GM13977 (cell line): ENCODE measurements at regions not wholly inside any gene's neighbourhood (a gene's known extent, or its start where the extent isn't known, plus 50 kb on each side); places are given as distances from the start of the nearest gene placed in this dataset.

ENCODE experiments used
- DNase-seq: peaks from one replicate; pipeline ENCODE4 v3.0.0; 2012; ENCODE audit warnings: low spot score
- in situ Hi-C: fragments of 300-500 bp; cut with MboI; formaldehyde crosslinking; loops from one replicate; pipeline ENCODE4 v1.12.0; 2022; ENCODE audit warnings: low sequenced_read_pairs, low pct_unique_long_range_greater_than_20kb, mixed read lengths, inconsistent platforms; ENCODE audit not compliant: unreplicated experiment
- TF ChIP-seq, protein P1 (sequence below): IDR thresholded peaks from 2 replicates; pipeline ENCODE4 v1.5.1; 2012; ENCODE audit warnings: mild to moderate bottlenecking, control low read depth; ENCODE audit not compliant: insufficient read depth; ENCODE audit errors: extremely low read depth, missing control alignments

DNA sequence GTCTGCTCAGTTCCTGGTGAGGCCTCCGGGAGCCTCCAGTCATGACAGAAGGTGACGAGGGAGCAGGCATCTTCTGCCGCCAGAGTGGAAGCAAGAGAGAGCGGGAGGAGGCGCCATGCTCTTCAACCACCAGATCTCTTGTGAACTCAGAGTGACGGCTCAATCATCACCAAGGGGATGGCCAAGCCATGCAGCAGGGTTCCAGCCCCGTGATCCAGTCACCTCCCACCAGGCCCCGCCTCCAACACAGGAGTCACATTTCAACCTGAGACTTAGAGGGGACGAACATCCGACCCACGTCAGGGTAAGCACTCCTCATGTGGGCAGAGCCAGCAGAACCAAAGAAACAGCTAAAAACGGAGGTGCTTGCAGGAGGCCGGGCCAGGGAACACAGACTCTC, 1470.5 kb downstream of the BRD1 start:
- TF ChIP-seq, protein P1, sequence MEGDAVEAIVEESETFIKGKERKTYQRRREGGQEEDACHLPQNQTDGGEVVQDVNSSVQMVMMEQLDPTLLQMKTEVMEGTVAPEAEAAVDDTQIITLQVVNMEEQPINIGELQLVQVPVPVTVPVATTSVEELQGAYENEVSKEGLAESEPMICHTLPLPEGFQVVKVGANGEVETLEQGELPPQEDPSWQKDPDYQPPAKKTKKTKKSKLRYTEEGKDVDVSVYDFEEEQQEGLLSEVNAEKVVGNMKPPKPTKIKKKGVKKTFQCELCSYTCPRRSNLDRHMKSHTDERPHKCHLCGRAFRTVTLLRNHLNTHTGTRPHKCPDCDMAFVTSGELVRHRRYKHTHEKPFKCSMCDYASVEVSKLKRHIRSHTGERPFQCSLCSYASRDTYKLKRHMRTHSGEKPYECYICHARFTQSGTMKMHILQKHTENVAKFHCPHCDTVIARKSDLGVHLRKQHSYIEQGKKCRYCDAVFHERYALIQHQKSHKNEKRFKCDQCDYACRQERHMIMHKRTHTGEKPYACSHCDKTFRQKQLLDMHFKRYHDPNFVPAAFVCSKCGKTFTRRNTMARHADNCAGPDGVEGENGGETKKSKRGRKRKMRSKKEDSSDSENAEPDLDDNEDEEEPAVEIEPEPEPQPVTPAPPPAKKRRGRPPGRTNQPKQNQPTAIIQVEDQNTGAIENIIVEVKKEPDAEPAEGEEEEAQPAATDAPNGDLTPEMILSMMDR, result no peak
- no peak for DNase-seq
- in situ Hi-C loops, result no loop called here

DNA sequence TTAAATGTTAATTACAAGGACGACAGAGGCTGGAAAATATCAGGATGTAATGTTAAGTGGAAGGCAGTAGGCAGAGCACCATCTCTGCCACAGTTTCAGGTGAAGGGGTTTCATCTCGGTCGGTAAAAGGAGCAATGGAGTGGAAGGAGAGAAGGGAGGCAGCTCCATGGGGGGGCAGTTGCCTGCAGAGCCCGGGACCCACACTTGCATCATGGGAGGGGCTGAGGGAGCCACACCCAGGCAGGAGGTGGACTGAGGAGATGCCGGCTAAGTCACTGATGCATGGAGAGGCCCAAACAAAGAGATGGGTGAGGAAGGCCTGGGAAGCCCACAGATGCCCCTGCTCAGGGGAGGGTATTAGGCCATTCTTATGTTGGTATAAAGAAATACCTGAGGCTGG, 1470.9 kb downstream of the BRD1 start:
- no peak for DNase-seq
- TF ChIP-seq, protein P1, result no peak
- in situ Hi-C loops, result no loop called here

DNA sequence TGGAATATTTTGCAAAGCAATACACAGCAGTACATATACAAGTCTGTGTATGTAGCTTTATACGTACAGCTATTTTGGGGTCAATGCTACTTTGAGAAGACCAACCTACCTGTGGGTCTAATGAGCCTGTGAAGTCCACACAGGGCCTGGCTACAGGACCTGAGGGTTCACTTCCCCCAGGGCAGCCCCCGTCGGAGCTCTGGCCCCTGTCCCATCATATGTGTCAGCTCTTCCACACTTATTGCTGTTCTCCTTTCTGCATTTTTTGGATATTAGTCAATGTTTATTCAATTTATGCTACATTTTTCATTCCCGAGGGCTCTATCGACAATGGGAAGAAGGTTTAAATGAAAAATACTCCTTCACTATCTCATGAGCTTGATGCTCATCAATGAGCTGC, 1473.6 kb downstream of the BRD1 start:
- in situ Hi-C loops, result no loop called here
- DNase-seq, result no peak
- TF ChIP-seq, protein P1, result no peak

DNA sequence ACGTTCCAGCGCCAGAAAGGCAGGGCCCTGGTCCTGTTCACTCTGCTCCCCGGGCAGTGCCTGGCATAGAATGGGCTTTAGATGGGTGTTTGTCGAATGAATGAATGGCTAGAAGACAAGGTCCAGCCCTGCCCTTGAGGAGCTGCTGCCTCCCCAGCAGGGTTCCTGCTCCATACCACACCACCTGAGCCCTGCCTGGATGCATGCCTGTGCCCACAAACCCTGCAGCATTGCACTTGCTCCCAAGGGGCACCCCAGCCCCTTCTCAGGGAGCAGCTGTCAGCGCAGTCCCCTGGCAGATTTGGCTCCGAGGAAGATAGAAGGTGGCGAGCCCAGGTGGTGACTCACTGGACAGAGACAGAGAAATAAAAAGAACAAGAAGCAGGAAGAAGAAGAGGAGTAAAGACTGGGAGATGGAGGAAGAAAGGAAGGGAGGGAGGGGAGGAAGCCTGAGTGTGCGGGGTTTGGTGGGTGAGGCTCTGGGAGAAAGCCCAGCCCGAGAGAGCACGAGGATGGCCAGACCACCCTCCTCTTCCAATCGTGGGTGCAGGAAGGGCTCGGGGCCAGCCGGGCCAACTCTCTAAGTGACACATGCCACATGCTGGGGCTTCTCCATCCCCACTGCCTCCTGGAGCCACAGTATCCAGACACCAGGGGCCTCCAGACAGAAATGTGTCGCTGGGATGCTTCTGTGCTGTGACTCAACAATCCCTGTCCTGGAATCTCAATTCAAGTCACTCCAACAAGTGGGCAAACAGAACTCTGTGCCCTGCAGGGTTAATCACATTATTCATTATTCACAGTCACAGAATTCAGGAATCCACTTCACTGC, 1474.3 kb downstream of the BRD1 start:
- no peak for DNase-seq

DNA sequence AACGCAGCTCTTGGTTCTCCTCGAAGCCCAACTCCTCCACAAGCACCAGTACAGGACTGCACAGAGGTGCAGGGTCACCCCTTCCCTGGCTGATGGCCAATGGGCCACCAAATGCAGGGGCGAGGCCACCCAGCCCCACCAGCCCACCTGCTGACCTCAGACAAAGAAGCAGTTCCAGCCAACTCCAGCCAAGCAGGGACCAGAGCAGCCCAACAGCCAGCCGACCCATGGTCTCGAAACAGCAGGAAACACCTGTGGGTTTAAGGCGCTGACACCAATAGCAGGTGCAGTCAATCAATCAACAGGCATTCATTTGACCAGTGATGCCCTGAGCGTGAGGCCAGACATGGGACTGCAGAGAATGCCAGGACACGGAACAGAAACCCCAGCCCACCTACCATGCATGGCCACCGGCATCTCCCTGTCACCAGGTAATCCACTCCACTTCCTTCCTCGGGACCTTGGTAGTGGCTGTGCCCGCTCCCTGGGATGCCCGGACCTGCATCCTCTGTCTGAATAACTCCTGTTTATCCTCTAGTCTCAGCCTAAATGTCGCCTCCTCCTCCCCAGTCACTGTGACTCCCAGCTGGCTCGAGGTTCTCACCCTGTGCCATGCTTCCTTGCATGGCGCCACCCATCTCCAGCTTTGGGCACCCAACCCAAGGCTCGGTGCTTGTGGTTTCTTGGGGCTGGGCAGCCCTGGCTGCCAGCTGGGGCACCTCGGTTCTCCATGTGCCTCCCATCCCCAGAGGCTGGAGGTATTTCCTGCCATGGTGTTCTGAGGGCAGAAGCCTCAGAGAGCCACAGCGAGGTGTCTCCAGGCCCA, 1475.4 kb downstream of the BRD1 start:
- no peak for DNase-seq
- in situ Hi-C loops, result no loop called here
- TF ChIP-seq, protein P1, result no peak

More for the DNA sequence above, 1474.3 kb downstream of the BRD1 start:
- in situ Hi-C loops, result no loop called here
- TF ChIP-seq, protein P1, result no peak

DNA sequence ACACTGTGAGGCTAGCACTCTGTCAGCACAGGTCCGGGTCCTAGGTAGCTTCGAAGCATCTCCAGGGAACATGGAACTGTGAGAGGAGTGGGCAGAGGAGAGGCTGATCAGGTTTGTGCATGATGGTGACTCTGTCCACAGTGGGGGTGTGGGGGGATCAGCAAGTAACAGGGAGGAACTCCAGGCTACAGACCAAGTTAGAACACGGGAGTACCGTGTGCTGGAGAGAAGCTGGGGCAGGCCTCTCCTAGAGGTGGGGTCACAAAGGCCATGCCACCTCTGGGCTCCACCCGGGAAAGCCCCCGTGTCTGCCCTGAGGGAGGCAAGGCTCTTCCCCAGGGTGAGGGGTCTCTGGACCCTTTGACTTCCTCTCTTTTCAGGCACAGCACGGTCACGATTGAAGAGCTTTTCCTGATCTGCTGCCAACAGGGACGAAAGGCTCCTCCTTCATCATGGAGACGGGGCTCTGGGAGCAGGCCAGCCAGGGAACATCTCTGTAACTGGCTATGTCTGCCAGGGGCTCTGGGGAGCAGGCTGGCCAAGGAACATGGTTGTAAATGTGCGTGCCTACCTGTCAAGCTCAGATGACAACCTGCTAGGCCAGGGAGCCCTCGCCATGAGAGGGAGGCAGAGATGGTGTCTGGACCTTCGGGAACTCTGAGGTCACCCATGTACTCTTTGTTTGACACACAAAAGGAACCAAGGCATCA, 1476.1 kb downstream of the BRD1 start:
- TF ChIP-seq, protein P1, result no peak
- in situ Hi-C loops, result no loop called here
- no peak for DNase-seq
